ENCODE measurements at regions not wholly inside any gene's neighbourhood (a gene's known extent, or its start where the extent isn't known, plus 50 kb on each side); places are given as distances from the start of the nearest gene placed in this dataset.
"Not testable (repeated sequence)": the region's sequence is repeated elsewhere in the genome, so short reads cannot be mapped to it uniquely, and the experiment has no call there.

DNA sequence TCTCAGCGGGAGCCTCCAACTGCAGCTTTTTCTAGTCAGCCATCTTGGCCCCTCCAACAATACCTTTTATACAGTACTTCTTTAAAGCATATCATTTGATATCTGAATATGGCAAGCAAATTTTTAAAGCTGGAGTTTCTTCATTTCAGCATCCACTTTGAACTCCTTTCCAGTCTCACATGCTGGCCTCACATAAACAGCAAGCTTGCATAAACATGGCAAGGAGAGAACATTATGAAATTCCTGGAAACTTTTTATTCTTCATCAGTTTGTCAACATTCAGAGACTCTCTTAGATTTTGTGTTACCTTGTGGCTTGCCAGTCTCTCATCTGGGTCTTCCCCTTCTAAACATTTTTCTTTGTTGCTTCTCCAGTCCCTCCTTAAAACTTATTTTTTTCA lies 745.3 kb downstream of the NR2F1-AS1 start:
- Histone ChIP-seq H2BK5ac (ENCODE audit: low read length) (no peak overlapping the region), H4K8ac (ENCODE audit: low read depth, low read length) (no peak overlapping the region), H3K9me3 (replicated peaks in 1 of 2; ENCODE audit: control insufficient read depth in 2 of 2, insufficient read depth in 1 of 2, low read depth in 1 of 2, low read length in 2 of 2) (peaks cover 6 to 7% of the 10 kb centered on the region in 2 donors), H3K9ac (ENCODE audit: low read depth, low read length, poor library complexity) (no peak overlapping the region), H3K27me3 (ENCODE audit: control insufficient read depth in 3 of 3, insufficient read depth in 3 of 3, low read depth in 1 of 3, low read length in 3 of 3) (no peaks in the 10 kb centered on the region), H3K23ac (ENCODE audit: low read depth, low read length, poor library complexity) (no peak overlapping the region), H3K4ac (ENCODE audit: low read length) (no peak overlapping the region), H3K4me1 (ENCODE audit: control insufficient read depth in 2 of 2, insufficient read depth in 1 of 2, low read depth in 1 of 2, low read length in 2 of 2) (no peaks in the 10 kb centered on the region), H4K91ac (ENCODE audit: low read depth, low read length, poor library complexity) (no peak overlapping the region), H3K36me3 (replicated peaks in 1 of 2; ENCODE audit: control insufficient read depth in 2 of 2, insufficient read depth in 2 of 2, low read length in 2 of 2) (no peaks in the 10 kb centered on the region), H3K27ac (replicated peaks; ENCODE audit: low read length) (no peak overlapping the region), H3K79me1 (ENCODE audit: low read depth, low read length) (no peaks in the 10 kb centered on the region), H2BK12ac (ENCODE audit: low read length) (no peak overlapping the region), H3K4me3 (ENCODE audit: low read length in 2 of 2) (no peak overlapping the region), H3K18ac (ENCODE audit: low read length) (no peak overlapping the region), H2AK5ac (ENCODE audit: low read depth, low read length) (no peak overlapping the region), H2BK15ac (ENCODE audit: low read length) (no peak overlapping the region), H2AFZ (ENCODE audit: low read length) (peak overlapping the region; percentile 13), H3K14ac (ENCODE audit: low read length) (no peak overlapping the region), H2BK120ac (ENCODE audit: low read depth, low read length) (no peak overlapping the region), H3K4me2 (ENCODE audit: insufficient read depth, low read length, poor library complexity, severe bottlenecking) (no peak overlapping the region)
- DNase-seq (ENCODE audit: low spot score) = no peak
- no CpG with 5 or more reads among the region's 1 CpG for WGBS, 2 donors (ENCODE audit: extremely low coverage in 2 of 2, insufficient read length in 2 of 2, insufficient replicate concordance in 1 of 2)

DNA sequence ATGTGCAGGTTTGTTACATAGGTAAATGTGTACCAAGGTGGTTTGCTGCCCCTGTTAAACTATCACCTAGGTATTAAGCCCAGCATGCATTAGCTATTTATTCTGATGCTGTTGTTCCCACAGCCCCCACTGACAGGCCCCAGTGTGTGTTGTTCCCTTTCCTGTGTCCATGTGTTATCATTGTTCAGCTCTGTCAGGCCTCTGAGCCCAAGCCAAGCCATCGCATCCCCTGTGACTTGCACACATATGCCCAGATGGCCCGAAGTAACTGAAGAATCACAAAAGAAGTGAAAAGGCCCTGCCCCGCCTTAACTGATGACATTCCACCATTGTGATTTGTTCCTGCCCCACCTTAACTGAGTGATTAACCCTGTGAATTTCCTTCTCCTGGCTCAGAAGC lies 757.5 kb downstream of the NR2F1-AS1 start:
- peaks cover 1 to 14% of the 10 kb centered on the region in 2 donors for H3K9me3 ChIP-seq (replicated peaks in 1 of 2; ENCODE audit: control insufficient read depth in 2 of 2, insufficient read depth in 1 of 2, low read depth in 1 of 2, low read length in 2 of 2)
- WGBS, 2 donors (ENCODE audit: extremely low coverage in 2 of 2, insufficient read length in 2 of 2, insufficient replicate concordance in 1 of 2) = no CpG with 5 or more reads among the region's 3 CpGs

GRCh38 chr5:92822183-92822582 lies 758.8 kb downstream of the NR2F1-AS1 start:
- no peak overlapping the region for H3K4me2 ChIP-seq (ENCODE audit: insufficient read depth, low read length, poor library complexity, severe bottlenecking)
- H2BK120ac ChIP-seq (ENCODE audit: low read depth, low read length) = no peak overlapping the region
- H3K79me1 ChIP-seq (ENCODE audit: low read depth, low read length) = no peaks in the 10 kb centered on the region
- H3K9me3 ChIP-seq (replicated peaks in 1 of 2; ENCODE audit: control insufficient read depth in 2 of 2, insufficient read depth in 1 of 2, low read depth in 1 of 2, low read length in 2 of 2) = peaks cover 3 to 27% of the 10 kb centered on the region in 2 donors
- no peak overlapping the region for H3K27ac ChIP-seq (replicated peaks; ENCODE audit: low read length)
- H2BK15ac ChIP-seq (ENCODE audit: low read length) = no peak overlapping the region
- no CpG with 5 or more reads among the region's 9 CpGs for WGBS, 2 donors (ENCODE audit: extremely low coverage in 2 of 2, insufficient read length in 2 of 2, insufficient replicate concordance in 1 of 2)
- H3K36me3 ChIP-seq (replicated peaks in 1 of 2; ENCODE audit: control insufficient read depth in 2 of 2, insufficient read depth in 2 of 2, low read length in 2 of 2) = no peaks in the 10 kb centered on the region
- H4K8ac ChIP-seq (ENCODE audit: low read depth, low read length) = no peak overlapping the region
- H3K4me1 ChIP-seq (ENCODE audit: control insufficient read depth in 2 of 2, insufficient read depth in 1 of 2, low read depth in 1 of 2, low read length in 2 of 2) = peaks cover 0 to 3% of the 10 kb centered on the region in 2 donors
- H3K9ac ChIP-seq (ENCODE audit: low read depth, low read length, poor library complexity) = no peak overlapping the region
- H2BK5ac ChIP-seq (ENCODE audit: low read length) = no peak overlapping the region
- H4K91ac ChIP-seq (ENCODE audit: low read depth, low read length, poor library complexity) = no peak overlapping the region
- no peak overlapping the region for H3K4me3 ChIP-seq (ENCODE audit: low read length in 2 of 2)
- H2BK12ac ChIP-seq (ENCODE audit: low read length) = no peak overlapping the region
- no peak overlapping the region for H3K18ac ChIP-seq (ENCODE audit: low read length)
- H3K27me3 ChIP-seq (ENCODE audit: control insufficient read depth in 3 of 3, insufficient read depth in 3 of 3, low read depth in 1 of 3, low read length in 3 of 3) = no peaks in the 10 kb centered on the region
- H3K14ac ChIP-seq (ENCODE audit: low read length) = no peak overlapping the region
- no peak overlapping the region for H3K23ac ChIP-seq (ENCODE audit: low read depth, low read length, poor library complexity)
- H2AK5ac ChIP-seq (ENCODE audit: low read depth, low read length) = no peak overlapping the region
- no peak for DNase-seq (ENCODE audit: low spot score)
- peak overlapping the region; percentile 46 for H2AFZ ChIP-seq (ENCODE audit: low read length)
- H3K4ac ChIP-seq (ENCODE audit: low read length) = no peak overlapping the region

More for the DNA sequence above, 757.5 kb downstream of the NR2F1-AS1 start:
- not testable (repeated sequence) for H2AFZ ChIP-seq (ENCODE audit: low read length); H4K8ac ChIP-seq (ENCODE audit: low read depth, low read length); H3K79me1 ChIP-seq (ENCODE audit: low read depth, low read length); H3K14ac ChIP-seq (ENCODE audit: low read length); DNase-seq (ENCODE audit: low spot score); H2BK120ac ChIP-seq (ENCODE audit: low read depth, low read length); H3K4ac ChIP-seq (ENCODE audit: low read length); H3K4me2 ChIP-seq (ENCODE audit: insufficient read depth, low read length, poor library complexity, severe bottlenecking); H3K27ac ChIP-seq (replicated peaks; ENCODE audit: low read length); H2BK5ac ChIP-seq (ENCODE audit: low read length); H2BK12ac ChIP-seq (ENCODE audit: low read length); H3K18ac ChIP-seq (ENCODE audit: low read length); H3K36me3 ChIP-seq (replicated peaks in 1 of 2; ENCODE audit: control insufficient read depth in 2 of 2, insufficient read depth in 2 of 2, low read length in 2 of 2); H2BK15ac ChIP-seq (ENCODE audit: low read length); H3K4me3 ChIP-seq (ENCODE audit: low read length in 2 of 2); H3K23ac ChIP-seq (ENCODE audit: low read depth, low read length, poor library complexity); H3K27me3 ChIP-seq (ENCODE audit: control insufficient read depth in 3 of 3, insufficient read depth in 3 of 3, low read depth in 1 of 3, low read length in 3 of 3); H3K4me1 ChIP-seq (ENCODE audit: control insufficient read depth in 2 of 2, insufficient read depth in 1 of 2, low read depth in 1 of 2, low read length in 2 of 2); H2AK5ac ChIP-seq (ENCODE audit: low read depth, low read length); H4K91ac ChIP-seq (ENCODE audit: low read depth, low read length, poor library complexity); H3K9ac ChIP-seq (ENCODE audit: low read depth, low read length, poor library complexity)

- Histone ChIP-seq H3K4ac (ENCODE audit: low read length) (no peak overlapping the region), H2BK5ac (ENCODE audit: low read length) (no peak overlapping the region), H2BK15ac (ENCODE audit: low read length) (no peak overlapping the region), H3K27me3 (ENCODE audit: control insufficient read depth in 3 of 3, insufficient read depth in 3 of 3, low read depth in 1 of 3, low read length in 3 of 3) (no peaks in the 10 kb centered on the region), H3K23ac (ENCODE audit: low read depth, low read length, poor library complexity) (no peak overlapping the region), H3K36me3 (replicated peaks in 1 of 2; ENCODE audit: control insufficient read depth in 2 of 2, insufficient read depth in 2 of 2, low read length in 2 of 2) (no peaks in the 10 kb centered on the region), H3K27ac (replicated peaks; ENCODE audit: low read length) (no peak overlapping the region), H3K79me1 (ENCODE audit: low read depth, low read length) (no peaks in the 10 kb centered on the region), H2AFZ (ENCODE audit: low read length) (no peak overlapping the region), H3K9me3 (replicated peaks in 1 of 2; ENCODE audit: control insufficient read depth in 2 of 2, insufficient read depth in 1 of 2, low read depth in 1 of 2, low read length in 2 of 2) (no peaks in the 10 kb centered on the region), H3K18ac (ENCODE audit: low read length) (no peak overlapping the region), H3K4me2 (ENCODE audit: insufficient read depth, low read length, poor library complexity, severe bottlenecking) (no peak overlapping the region), H2AK5ac (ENCODE audit: low read depth, low read length) (no peak overlapping the region), H2BK12ac (ENCODE audit: low read length) (no peak overlapping the region), H3K14ac (ENCODE audit: low read length) (no peak overlapping the region), H2BK120ac (ENCODE audit: low read depth, low read length) (no peak overlapping the region), H4K91ac (ENCODE audit: low read depth, low read length, poor library complexity) (no peak overlapping the region), H3K4me1 (ENCODE audit: control insufficient read depth in 2 of 2, insufficient read depth in 1 of 2, low read depth in 1 of 2, low read length in 2 of 2) (peaks cover 1 to 9% of the 10 kb centered on the region in 2 donors), H4K8ac (ENCODE audit: low read depth, low read length) (no peak overlapping the region), H3K4me3 (ENCODE audit: low read length in 2 of 2) (no peak overlapping the region), H3K9ac (ENCODE audit: low read depth, low read length, poor library complexity) (no peak overlapping the region)
- no CpG with 5 or more reads among the region's 3 CpGs for WGBS, 2 donors (ENCODE audit: extremely low coverage in 2 of 2, insufficient read length in 2 of 2, insufficient replicate concordance in 1 of 2)
- no peak for DNase-seq (ENCODE audit: low spot score)
Observed at GRCh38 chr5:92809855-92810465, 771.1 kb downstream of the NR2F1-AS1 start.

Data from neuronal stem cell (in vitro differentiated cells).